ENCODE measurements at regions not wholly inside any gene's neighbourhood (a gene's known extent, or its start where the extent isn't known, plus 50 kb on each side); places are given as distances from the start of the nearest gene placed in this dataset.

DNA sequence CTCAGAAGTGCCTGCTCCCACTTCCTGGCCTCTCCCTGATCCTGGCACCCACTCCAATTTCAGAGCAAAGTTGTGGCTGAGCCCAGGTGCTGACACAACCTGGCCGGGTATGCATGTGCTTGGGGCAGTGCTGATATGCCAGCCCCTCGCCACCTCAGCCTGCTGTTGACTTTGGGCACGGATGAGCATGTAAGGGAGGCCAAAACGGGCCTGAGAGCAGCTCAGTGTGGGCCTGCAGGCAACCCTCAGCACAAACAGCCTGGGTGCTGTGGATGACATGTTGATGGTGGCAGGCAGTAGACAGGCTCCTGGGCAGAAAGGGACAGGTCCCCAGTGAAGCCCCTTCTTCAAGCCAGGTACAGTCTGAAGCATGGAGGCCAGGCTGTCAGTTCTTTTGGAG is 553.6 kb upstream of the FSIP2 start:
- no peak overlapping the region for H2AFZ ChIP-seq
- no peaks in the 10 kb centered on the region for H4K20me1 ChIP-seq (ENCODE audit: insufficient read depth, poor library complexity, severe bottlenecking)
- no peak for TF ChIP-seq EZH2phosphoT487 (IDR thresholded peaks at IDR 0.05; ENCODE audit: low read depth, severe bottlenecking, unreplicated experiment)
- TF ChIP-seq, protein P1, sequence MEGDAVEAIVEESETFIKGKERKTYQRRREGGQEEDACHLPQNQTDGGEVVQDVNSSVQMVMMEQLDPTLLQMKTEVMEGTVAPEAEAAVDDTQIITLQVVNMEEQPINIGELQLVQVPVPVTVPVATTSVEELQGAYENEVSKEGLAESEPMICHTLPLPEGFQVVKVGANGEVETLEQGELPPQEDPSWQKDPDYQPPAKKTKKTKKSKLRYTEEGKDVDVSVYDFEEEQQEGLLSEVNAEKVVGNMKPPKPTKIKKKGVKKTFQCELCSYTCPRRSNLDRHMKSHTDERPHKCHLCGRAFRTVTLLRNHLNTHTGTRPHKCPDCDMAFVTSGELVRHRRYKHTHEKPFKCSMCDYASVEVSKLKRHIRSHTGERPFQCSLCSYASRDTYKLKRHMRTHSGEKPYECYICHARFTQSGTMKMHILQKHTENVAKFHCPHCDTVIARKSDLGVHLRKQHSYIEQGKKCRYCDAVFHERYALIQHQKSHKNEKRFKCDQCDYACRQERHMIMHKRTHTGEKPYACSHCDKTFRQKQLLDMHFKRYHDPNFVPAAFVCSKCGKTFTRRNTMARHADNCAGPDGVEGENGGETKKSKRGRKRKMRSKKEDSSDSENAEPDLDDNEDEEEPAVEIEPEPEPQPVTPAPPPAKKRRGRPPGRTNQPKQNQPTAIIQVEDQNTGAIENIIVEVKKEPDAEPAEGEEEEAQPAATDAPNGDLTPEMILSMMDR (IDR thresholded peaks at IDR 0.05; ENCODE audit: poor library complexity) = no peak
- TF ChIP-seq EZH2 (IDR thresholded peaks at IDR 0.05; ENCODE audit: borderline replicate concordance) = no peak
- H3K36me3 ChIP-seq (replicated peaks; ENCODE audit: insufficient read depth, low read depth) = no peaks in the 10 kb centered on the region
- 89% methylated on average over 4 of the region's 4 CpGs for WGBS (ENCODE audit: low lambda C conversion rate, missing lambda C conversion rate)
- no peak overlapping the region for H3K4me3 ChIP-seq
- H3K27me3 ChIP-seq = no peaks in the 10 kb centered on the region
- H3K4me1 ChIP-seq (ENCODE audit: insufficient read depth) = no peaks in the 10 kb centered on the region
- no peak for DNase-seq (ENCODE audit: low spot score)
- no peaks in the 10 kb centered on the region for H3K79me2 ChIP-seq
- no peaks in the 10 kb centered on the region for H3K9me3 ChIP-seq (ENCODE audit: low read depth)
- no peaks in the 10 kb centered on the region for H3K9me2 ChIP-seq (replicated peaks; ENCODE audit: insufficient read depth)
- no peak overlapping the region for H3K27ac ChIP-seq
- no peak overlapping the region for H3K4me2 ChIP-seq

DNA sequence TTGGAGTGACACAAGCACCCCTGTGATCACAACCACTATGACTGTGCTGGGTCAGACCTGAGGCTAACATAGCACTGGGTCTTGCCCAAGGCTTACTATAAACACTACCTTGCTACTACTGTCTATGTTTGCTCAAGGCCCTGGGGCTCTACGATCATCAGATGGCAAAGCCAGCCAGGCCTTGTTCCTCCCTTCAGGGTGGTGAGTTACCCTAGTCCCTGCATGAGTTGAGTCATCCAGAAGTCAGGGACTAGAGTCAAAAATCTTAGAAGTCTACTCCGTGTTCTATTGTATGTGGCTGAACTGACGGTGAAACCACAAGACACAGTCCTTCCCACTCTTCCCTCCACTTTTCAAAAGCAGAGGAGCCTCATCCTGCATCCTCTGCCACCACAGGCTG is 551.2 kb upstream of the FSIP2 start:
- no peaks in the 10 kb centered on the region for H3K9me3 ChIP-seq (ENCODE audit: low read depth)
- TF ChIP-seq EZH2 (IDR thresholded peaks at IDR 0.05; ENCODE audit: borderline replicate concordance) = no peak
- no peaks in the 10 kb centered on the region for H3K9me2 ChIP-seq (replicated peaks; ENCODE audit: insufficient read depth)
- H3K27me3 ChIP-seq = no peaks in the 10 kb centered on the region
- H3K27ac ChIP-seq = no peak overlapping the region
- no peaks in the 10 kb centered on the region for H3K79me2 ChIP-seq
- no peak overlapping the region for H2AFZ ChIP-seq
- H4K20me1 ChIP-seq (ENCODE audit: insufficient read depth, poor library complexity, severe bottlenecking) = no peaks in the 10 kb centered on the region
- H3K36me3 ChIP-seq (replicated peaks; ENCODE audit: insufficient read depth, low read depth) = no peaks in the 10 kb centered on the region
- DNase-seq (ENCODE audit: low spot score) = no peak
- WGBS (ENCODE audit: low lambda C conversion rate, missing lambda C conversion rate) = 85% methylated on average over 3 of the region's 3 CpGs
- no peak overlapping the region for H3K4me2 ChIP-seq
- no peak overlapping the region for H3K4me3 ChIP-seq
- H3K4me1 ChIP-seq (ENCODE audit: insufficient read depth) = no peaks in the 10 kb centered on the region

DNA sequence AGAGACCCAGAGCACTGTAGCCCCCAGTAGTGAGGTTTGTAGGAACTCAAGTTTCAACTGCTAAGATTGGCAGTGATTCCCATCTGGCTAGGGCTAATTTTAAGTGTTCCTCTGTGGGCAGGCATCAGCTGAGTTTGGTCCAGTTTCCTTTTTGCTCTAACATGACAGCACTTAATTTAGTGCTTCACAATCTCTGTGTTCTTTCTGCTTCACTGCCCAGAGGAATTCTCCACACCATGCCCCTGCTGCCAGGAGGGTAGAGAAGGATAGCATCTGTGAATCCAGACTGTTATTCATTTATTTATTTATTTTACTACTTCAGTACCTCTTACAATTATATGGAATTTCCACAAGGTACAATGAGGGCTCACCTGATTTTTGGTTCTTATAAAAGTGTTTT is 549.9 kb upstream of the FSIP2 start:
- no peaks in the 10 kb centered on the region for H3K9me2 ChIP-seq (replicated peaks; ENCODE audit: insufficient read depth)
- H4K20me1 ChIP-seq (ENCODE audit: insufficient read depth, poor library complexity, severe bottlenecking) = no peaks in the 10 kb centered on the region
- H3K79me2 ChIP-seq = no peaks in the 10 kb centered on the region
- no peaks in the 10 kb centered on the region for H3K4me1 ChIP-seq (ENCODE audit: insufficient read depth)
- H3K4me3 ChIP-seq = no peak overlapping the region
- no peak overlapping the region for H3K27ac ChIP-seq
- H2AFZ ChIP-seq = no peak overlapping the region
- H3K27me3 ChIP-seq = no peaks in the 10 kb centered on the region
- no peak for DNase-seq (ENCODE audit: low spot score)
- H3K36me3 ChIP-seq (replicated peaks; ENCODE audit: insufficient read depth, low read depth) = no peaks in the 10 kb centered on the region
- no peak for TF ChIP-seq EZH2phosphoT487 (IDR thresholded peaks at IDR 0.05; ENCODE audit: low read depth, severe bottlenecking, unreplicated experiment)
- TF ChIP-seq, protein P1 (IDR thresholded peaks at IDR 0.05; ENCODE audit: poor library complexity) = no peak
- TF ChIP-seq EZH2 (IDR thresholded peaks at IDR 0.05; ENCODE audit: borderline replicate concordance) = no peak
- H3K9me3 ChIP-seq (ENCODE audit: low read depth) = no peaks in the 10 kb centered on the region
- no peak overlapping the region for H3K4me2 ChIP-seq

DNA sequence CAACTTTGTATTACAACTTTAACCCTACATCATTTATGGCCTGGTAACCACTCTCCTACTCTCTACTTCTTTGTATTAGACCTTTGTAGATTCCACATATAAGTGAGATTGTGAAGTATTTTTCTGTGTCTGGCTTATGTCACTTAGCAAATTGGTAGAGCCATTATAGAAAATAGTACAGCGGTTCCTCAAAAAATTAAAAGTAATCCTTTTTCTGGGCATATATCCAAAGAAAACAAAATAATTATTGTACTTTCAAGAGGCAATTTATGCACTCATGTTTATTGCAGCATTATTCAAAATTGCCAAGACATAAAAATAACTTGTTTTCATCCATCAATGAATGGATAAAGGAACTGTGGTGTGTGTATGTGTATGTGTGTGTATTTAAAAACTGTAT is 537.5 kb upstream of the FSIP2 start:
- H3K4me1 ChIP-seq (ENCODE audit: insufficient read depth) = no peaks in the 10 kb centered on the region
- no peaks in the 10 kb centered on the region for H3K36me3 ChIP-seq (replicated peaks; ENCODE audit: insufficient read depth, low read depth)
- H3K4me3 ChIP-seq = no peak overlapping the region
- no peak overlapping the region for H2AFZ ChIP-seq
- H4K20me1 ChIP-seq (ENCODE audit: insufficient read depth, poor library complexity, severe bottlenecking) = no peaks in the 10 kb centered on the region
- WGBS (ENCODE audit: low lambda C conversion rate, missing lambda C conversion rate) = 46% methylated on average over 1 of the region's 1 CpG
- no peaks in the 10 kb centered on the region for H3K9me3 ChIP-seq (ENCODE audit: low read depth)
- no peak for TF ChIP-seq EZH2 (IDR thresholded peaks at IDR 0.05; ENCODE audit: borderline replicate concordance)
- TF ChIP-seq, protein P1 (IDR thresholded peaks at IDR 0.05; ENCODE audit: poor library complexity) = no peak
- no peak for TF ChIP-seq EZH2phosphoT487 (IDR thresholded peaks at IDR 0.05; ENCODE audit: low read depth, severe bottlenecking, unreplicated experiment)
- no peak overlapping the region for H3K27ac ChIP-seq
- no peak overlapping the region for H3K4me2 ChIP-seq
- no peak for DNase-seq (ENCODE audit: low spot score)
- H3K27me3 ChIP-seq = no peaks in the 10 kb centered on the region
- no peaks in the 10 kb centered on the region for H3K9me2 ChIP-seq (replicated peaks; ENCODE audit: insufficient read depth)
- no peaks in the 10 kb centered on the region for H3K79me2 ChIP-seq

Measured in hepatocyte (in vitro differentiated cells).